DMS153 treated with DMSO at 0.1 percent for 48 hours (cell line): ENCODE measurements at regions not wholly inside any gene's neighbourhood (a gene's known extent, or its start where the extent isn't known, plus 50 kb on each side); places are given as distances from the start of the nearest gene placed in this dataset.
"Not testable (repeated sequence)": the region's sequence is repeated elsewhere in the genome, so short reads cannot be mapped to it uniquely, and the experiment has no call there.

ENCODE experiments used
- DNase-seq: peaks from one replicate; lab custom pipeline; 2025; ENCODE audit not compliant: unreplicated experiment; lab: John Stamatoyannopoulos, UW

DNA sequence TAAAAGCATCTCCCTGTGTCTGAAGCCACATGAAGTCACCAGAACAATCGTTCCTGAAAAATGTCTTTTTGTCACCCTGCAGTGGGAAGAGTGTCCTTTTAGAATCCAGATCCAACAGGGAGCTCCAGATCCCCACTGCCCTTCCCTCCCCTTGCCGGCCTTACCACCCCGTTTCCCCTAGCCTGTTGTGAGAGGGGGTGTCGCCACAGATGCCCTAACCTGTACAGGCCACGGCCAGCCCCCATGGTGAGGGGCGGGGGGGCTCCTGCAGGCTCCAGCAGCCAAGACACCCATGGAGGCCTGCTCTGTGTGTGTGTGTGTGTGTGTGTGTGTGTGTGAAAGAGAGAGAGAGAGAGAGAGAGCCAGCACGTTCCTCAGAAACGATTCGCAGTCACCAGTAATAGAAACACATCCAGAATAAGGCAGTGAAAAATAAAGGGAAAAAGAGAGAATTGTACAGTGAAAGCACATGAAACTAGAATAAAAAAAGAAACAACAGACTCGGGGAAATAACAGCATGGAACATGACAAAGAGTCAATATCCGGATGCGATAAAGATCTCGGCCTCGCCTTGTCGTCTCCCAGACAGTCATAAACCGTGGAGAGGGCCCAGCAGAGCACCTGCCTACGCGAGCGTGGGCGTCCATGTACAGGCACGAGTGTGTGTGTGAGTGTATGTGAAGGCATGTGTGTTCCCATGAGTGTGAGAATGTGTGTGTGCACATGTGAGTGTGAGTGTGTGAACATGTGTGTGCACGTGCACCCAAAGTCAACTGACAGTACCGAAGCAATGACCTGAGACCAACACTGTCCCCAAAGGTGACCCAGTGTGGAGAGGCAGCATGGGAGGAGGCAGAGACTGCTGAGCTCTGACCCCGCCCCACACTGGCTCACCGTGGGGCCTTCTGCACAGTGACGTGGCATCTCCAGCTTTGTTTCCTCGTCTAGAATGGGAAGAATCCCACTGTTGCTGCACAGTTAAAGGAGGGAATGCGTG is 303.8 kb downstream of the NPHP4 start:
- no peak for DNase-seq

DNA sequence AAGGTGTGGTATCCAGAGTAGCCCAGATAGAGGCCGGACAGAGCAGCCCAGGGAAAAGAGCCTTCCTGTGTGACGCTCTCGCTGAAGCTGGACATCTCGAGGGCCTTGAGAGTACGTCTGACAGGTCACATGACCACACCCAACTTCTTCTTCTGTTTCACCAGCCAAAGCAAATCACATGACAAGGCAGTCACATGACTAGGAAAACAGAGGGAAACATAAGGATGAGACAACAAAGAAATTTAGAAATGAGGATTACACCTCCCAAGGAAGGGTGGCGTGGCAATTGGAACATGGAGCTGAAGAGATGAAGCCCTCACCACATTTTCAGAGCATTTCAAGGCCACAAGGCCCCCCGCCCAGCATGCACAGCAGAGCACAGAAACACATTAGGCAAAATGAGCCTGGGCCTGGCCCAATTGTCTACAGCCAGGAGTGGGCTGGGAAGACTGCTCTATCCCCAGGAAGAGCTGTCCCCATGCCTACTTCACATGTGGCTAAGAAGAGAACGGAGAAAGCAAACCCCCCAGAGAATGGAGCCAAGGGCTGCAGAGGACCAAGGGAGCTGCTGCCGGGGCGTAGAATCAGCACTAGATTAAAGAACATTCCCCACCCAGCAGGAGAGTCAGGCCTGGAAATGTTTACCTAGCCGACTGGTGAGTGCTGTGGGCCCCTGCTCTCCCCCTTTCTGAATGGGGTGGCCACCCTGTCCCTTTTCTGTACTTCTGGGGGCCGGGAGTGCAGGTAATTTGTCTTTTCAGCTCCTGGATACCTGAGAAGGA is 305.1 kb downstream of the NPHP4 start:
- DNase-seq = no peak

DNA sequence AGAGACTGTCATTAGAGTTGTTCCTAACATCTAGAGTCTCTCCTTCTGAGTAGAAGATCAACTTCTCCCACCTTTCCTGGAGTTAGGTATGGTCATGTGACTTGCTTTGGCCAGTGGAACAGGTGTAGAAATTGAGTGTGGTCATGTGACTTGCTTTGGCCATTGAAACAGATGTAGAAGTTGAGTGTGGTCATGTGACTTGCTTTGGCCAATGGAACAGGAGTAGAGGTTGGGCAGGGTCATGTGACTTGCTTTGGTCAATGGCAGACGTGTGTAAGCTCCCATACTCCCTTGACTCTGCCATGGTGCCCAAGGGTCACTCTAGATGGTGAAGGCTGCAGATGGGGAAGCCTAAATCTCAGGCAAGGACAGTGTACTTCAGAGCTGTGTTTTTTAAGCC is 306.0 kb downstream of the NPHP4 start:
- no peak for DNase-seq

DNA sequence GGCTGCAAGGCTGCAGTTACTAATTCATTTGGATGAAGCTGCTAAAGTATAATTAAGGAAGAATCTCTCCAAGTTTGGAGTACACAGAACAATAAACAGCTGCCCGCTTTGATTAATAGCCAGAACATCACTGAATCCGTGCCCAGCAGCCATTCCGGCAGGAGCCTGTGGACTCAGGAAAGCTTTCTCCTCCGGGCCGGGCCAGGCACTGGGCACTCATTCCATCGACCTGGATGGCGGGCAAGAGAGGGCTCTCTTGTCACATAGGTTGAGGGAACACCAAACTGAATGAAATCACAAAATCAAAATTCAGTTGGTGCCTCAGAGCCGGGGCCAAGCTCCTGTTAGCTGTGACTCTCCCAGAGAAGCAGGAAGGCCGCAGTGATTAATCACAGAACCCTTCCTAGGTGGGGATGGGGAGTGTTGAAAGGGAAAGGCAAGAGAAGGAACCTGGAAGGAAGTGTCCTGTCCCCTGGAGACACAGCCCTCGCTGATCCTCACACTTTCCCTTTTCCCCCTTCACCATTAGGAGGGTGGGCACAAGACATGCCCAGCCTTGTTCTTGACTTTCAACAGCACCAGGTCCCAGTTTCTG is 306.7 kb downstream of the NPHP4 start:
- DNase-seq = no peak

DNA sequence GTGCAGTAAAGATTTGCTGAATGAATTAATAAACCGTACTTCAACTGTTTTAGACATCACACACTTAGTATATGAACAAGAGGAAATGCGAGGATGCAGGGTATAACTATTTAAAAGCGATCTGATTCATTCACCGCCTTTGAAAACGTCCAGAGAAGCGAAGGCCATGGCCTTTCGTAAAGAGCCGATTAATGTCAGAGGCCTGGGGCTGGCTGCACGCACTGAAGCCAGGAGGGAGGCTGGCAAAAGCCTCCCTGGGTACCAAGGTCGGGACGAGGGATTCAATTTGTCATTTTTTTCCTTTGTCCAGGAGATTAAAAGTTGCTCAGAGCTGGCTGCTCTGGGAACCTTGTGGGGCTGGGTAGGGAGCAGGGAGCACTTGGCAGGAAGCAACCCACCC is 307.4 kb downstream of the NPHP4 start:
- no peak for DNase-seq

DNA sequence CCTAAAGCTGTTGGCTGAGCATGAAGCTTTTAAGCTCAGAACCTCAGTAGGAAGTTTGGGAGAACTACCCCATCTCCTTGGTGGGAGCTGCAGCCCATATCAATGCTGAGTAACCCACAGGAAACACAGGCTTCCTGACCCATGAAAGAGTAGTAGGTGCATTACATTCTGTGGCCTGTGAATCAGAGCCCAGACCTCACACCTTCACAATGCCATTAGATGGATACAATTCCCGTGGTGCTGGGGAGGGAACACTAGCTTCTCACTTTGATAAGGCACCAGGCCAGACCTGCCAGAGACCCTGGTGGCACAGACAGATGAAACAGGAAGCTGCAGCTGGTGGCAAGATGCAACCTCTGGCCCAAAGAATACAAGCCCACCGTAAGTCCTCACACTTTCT is 308.8 kb downstream of the NPHP4 start:
- no peak for DNase-seq

DNA sequence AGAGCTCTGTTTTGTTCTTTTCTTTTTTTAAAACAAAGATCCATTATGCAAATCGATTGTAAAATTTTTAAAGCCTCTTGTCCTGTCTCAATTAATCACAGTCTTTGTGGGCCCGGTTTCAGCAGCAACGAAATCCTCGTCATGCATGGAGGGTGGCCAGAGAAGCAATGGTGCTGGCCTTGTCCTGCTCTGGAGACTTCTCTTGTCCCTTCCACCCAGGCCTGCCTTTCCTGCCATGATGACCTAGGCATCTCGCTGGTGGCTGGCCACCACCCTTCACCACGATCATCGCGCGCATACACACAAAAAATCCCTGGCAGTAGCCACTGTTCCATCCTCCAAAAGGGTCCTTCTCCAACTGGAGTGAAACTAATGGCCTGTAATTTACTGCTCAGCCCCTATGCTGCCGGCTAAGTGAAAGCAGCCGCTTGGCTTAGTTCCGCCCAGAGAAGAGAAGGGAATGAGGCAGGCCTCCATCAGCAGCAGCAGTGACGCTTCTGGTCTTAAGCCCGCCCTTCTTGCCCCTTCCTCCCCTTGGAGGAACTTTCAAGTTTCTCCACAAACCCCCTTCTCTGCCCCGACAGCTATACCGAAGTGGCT is 309.5 kb downstream of the NPHP4 start:
- no peak for DNase-seq

DNA sequence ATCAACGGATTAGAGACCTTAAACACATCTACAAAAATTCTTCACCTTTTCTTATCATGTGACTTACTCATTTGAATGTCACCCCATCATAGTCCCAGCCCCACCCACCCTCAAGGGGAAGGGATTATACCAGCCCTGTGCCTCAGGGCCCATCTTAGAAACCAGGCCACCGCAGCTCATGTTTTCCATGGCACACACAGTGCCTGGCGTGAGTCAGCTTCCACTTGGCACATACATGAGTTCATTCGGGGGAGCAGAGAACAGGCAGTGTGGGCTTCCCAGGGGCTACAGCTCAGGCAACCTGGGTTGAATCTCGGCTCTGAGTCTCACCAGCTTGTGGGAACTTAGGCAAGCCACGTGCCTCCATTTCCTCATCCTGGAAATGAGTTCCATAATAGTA is 310.6 kb downstream of the NPHP4 start:
- DNase-seq = no peak

DNA sequence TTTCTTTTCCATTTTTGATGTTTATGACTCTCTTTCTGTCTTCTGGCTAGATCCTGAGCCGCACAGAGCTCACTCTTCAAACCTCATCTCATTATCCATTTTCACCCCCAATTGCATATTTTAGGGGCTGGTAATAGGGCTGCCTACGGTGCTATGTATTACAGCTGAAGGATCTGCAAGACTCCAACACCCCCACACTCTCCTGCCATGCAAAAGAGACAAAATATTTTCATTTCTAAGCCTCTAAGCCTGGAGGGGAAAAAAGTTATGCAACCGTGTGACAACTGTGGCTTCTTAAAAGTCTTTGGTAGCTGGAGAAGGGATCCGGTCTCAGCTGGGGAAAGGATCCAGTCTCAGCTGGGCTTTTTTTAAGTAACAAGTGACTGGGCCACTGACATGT is 311.6 kb downstream of the NPHP4 start:
- DNase-seq = no peak

DNA sequence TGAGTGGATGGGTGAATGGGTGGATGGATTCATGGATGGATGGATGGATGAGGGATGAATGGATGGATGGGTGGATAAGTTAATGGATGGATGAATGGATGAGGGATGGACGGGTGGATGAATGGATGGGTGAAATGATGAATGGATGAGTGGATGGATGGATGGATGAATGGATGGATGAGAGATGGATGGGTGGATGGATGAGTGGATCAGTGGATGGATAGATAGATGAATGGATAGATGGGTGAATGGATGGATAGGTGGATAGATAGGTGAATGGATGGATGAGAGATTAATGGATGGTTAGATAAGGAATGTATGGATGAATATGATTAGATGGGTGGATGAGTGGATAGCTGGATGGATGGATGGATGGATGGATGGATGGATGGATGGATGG is 313.5 kb downstream of the NPHP4 start:
- no peak for DNase-seq

DNA sequence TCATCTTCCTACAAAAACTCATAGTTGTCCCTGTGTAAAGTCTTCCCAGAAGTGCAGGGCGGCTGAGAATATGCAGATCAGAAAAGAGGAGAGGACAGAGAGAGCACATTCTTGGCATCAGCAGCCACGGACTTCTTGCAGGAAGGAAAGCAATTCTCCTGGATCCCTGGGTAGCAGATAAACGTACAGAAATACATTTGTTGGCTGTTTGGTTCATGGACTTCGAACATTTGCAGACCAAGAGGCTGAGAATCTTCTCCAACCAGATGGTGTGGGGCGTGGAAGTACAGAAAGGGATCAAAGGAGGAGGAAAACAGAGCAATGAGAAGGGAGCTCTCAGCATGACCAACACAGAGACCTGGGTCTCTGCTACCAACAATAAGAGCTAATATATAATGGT is 319.9 kb downstream of the NPHP4 start:
- DNase-seq = not testable (repeated sequence)

DNA sequence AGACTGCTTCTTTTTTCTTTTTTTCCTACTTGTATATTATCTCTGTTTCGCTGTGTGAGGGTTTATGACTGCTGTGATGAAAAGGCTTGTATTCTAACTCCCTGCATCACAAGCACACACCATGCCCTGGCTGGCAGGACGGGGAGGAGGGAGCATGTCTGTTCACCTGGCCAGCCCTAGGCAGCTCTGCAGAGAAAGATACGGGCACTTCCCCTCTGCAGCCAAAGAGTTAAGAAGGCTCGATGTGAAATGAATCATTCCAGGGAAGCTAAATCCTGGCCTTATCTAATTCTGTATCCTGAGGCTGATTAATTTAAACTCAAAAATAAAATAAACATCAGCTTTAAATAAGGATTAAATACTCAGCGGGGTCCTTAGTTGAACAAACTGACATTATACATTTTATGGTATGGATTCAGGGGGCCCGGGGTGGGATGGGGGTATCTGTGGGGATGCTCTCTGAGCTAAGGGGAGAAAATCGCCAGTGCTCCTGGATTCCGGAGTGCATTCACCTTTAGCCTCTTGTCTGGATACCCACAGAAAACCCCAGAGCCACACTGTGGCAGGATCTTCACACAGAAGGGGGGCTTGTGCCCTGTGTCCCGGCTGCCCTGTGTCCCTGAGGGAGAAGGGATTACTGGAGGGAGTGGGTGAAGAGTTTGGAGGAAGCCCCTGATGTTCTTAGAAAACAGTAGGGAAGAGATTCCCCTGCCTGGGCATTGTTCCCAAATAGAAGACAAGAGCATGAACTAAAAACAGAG is 321.5 kb downstream of the NPHP4 start:
- DNase-seq = no peak

DNA sequence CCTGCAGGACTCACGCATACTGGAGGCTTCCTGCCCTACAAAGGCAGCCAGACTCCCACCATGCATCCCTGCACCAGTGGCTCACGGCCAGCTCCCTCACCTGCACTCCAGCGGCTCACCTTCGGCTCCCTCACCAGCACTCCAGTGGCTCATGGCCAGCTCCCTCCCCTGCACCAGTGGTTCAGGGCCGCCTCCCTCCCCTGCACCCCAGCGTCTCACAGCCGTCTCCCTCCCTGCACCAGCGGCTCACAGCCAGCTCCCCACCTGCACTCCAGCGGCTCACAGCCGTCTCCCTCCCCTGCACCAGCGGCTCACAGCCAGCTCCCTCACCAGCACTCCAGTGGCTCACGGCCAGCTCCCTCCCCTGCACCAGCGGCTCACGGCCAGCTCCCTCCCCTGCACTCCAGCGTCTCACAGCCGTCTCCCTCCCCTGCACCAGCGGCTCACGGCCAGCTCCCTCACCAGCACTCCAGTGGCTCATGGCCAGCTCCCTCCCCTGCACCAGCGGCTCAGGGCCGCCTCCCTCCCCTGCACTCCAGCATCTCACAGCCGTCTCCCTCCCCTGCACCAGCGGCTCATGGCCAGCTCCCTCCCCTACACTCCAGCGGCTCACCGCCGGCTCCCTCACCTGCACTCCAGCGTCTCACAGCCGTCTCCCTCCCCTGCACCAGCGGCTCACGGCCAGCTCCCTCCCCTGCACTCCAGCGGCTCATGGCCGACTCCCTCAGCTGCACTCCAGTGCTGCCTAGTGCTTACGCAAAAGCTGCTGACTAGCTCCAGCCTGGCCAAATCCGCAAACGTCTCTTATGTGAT is 324.5 kb downstream of the NPHP4 start:
- DNase-seq = peak; percentile 14

DNA sequence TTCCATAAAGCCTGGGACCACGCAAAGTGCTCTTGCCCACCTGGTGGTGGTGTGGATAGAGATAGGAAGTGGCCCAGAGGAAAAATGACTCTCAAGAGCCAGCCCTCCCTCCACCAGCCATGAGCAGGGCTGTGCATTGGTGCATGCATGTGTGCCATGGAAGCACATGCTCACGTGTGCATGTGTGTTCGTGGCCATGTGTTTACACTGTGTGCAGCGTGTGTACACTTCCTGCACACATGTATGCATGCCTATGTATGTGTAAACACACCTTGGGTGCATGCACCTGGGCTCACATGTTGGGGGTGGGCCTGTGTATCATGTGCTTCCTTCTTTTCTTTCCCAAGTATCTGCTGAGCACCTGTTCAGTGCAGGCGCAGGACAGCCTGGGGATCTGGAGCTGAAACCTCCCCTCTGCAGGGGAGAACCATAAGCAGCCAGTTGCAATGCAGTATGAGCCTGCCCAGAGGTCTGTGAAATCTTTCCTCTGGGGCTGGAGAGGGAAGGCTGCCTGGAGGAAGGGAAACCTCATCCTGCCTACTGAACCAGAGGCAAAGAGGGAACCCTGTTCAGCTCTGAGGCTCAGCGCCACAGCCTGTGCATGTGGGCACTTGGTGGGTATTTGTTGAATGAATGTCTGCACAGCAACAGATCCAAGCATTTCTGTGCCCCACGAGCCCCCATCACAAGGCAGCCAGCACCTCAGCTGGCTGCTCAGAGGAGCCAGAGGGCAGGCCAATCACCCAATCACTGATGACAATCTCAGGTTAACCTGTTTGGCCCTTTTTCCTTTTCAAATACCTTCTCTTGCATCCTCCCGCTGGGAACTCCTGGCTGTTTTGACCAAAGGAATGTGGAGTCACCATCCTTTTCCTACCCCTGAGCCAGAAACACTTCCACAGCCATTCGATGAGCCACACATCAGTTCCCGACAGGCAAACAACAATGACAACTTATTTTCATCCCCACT is 327.0 kb downstream of the NPHP4 start:
- no peak for DNase-seq

DNA sequence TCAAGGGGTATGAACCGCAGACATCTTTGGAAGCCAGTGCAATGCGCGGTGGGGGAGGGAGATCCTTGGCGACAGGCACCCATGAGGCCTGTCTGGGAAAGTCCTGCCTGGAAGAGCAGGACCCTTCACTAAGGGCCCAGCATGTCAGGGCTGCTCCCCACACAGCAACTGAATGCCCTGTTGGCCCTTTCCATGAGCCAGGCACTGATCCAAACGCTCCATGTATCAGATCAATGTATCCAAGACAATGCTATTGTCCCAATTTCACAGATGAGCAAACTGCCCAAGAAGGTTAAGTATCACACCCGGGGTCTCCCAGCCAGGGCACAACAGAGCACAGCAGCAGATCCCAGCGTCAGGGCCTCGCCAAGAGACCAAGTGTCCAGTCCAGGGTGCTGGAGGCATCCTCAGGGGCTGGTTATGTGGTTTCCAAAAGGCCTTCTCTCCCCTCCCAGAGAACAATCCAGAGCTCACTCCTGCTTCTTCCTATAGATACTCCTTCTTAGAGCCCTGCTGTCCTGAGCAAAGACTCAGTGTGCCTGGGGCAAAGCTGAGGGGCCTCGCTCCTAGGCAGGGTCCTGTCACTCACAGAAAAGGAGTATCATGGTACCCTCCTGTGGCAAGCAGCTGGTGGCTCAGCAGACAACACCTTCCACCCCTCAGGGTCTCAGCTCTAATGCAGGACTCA is 328.0 kb downstream of the NPHP4 start:
- DNase-seq = no peak

DNA sequence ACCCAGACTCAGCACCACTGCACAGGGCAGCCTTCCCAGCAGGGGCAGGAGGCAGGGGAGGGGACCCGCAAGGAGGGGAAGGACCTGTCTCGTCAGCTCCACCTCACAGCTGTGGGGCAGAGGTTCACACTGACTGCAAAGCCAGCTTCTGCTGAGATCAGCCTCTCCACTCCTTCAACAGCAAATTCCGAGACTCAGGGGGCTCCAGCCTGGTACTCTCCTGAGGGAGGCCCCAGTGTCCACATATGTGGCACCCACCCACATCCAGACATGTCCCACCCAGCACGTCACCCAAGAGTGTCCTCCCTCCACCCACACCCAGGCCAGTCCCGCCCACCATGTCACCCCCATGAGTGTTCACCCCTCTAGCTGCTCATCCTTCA is 329.5 kb downstream of the NPHP4 start:
- no peak for DNase-seq

DNA sequence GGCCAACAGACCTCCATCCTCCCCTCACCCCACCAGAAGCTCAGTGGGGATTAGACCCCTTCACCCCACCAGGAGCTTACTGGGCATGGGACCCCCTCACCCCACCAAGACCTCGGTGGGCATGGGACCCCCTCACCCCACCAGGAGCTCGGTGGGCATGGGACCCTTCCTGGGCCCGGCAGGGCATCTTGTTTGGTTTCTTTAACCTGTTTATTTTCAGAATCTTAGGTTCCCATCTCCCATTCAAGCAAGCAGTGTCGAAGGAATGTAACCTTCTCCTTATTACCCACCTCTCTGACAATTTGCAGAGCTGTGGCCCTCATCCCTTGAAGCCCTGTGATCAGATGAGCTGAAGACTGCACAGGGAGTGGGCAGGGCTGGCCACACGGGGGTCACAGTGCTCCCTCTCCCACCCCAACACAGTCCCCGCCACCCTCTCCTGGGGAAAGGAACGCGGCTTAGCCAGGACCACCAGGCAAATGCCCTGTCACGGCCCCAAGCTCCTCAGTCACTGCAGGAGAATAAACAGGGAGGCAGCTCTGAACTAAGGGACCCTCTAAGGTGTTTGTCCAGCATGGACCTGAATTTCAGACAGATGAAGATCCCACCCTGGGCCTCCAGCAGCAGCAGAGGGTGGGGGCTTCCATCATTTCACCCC is 330.0 kb downstream of the NPHP4 start:
- DNase-seq = no peak
